ENCODE measurements at regions not wholly inside any gene's neighbourhood (a gene's known extent, or its start where the extent isn't known, plus 50 kb on each side); places are given as distances from the start of the nearest gene placed in this dataset.
A peak's percentile ranks its signal among the peaks of the same experiment; 100 is the strongest.

- no peak for DNase-seq (ENCODE audit: low spot score)
These were observed 604.8 kb upstream of the SEL1L start for GRCh38 chr14:82138431-82138830.

- DNase-seq (ENCODE audit: low spot score) = no peak
These were observed 613.2 kb upstream of the SEL1L start for GRCh38 chr14:82146846-82147245.

- DNase-seq (ENCODE audit: low spot score) = no peak
These were observed 620.0 kb upstream of the SEL1L start for GRCh38 chr14:82153689-82154088.

- DNase-seq (ENCODE audit: low spot score) = no peak
These were observed 626.0 kb upstream of the SEL1L start for GRCh38 chr14:82159624-82160023.

GRCh38 chr14:82180139-82180538, 646.5 kb upstream of the SEL1L start:
- no peak for DNase-seq (ENCODE audit: low spot score)

GRCh38 chr14:82182646-82183045, 649.0 kb upstream of the SEL1L start:
- DNase-seq (ENCODE audit: low spot score) = no peak

- DNase-seq (ENCODE audit: low spot score) = no peak
These were observed 657.1 kb upstream of the SEL1L start for GRCh38 chr14:82190742-82191141.

GRCh38 chr14:82192387-82192786, 658.7 kb upstream of the SEL1L start:
- DNase-seq (ENCODE audit: low spot score) = no peak

- no peak for DNase-seq (ENCODE audit: low spot score)
These were observed 689.6 kb upstream of the SEL1L start for GRCh38 chr14:82223276-82223675.

- DNase-seq (ENCODE audit: low spot score) = no peak
These were observed 691.0 kb upstream of the SEL1L start for GRCh38 chr14:82224610-82225009.

GRCh38 chr14:82230748-82231147, 697.1 kb upstream of the SEL1L start:
- no peak for DNase-seq (ENCODE audit: low spot score)

- no peak for DNase-seq (ENCODE audit: low spot score)
These were observed 705.0 kb upstream of the SEL1L start for GRCh38 chr14:82238649-82239048.

GRCh38 chr14:82239223-82239622, 705.6 kb upstream of the SEL1L start:
- no peak for DNase-seq (ENCODE audit: low spot score)

GRCh38 chr14:82244791-82245190, 711.1 kb upstream of the SEL1L start:
- DNase-seq (ENCODE audit: low spot score) = no peak

GRCh38 chr14:82251494-82251893, 717.8 kb upstream of the SEL1L start:
- DNase-seq (ENCODE audit: low spot score) = no peak

GRCh38 chr14:82270286-82270685, 736.6 kb upstream of the SEL1L start:
- no peak for DNase-seq (ENCODE audit: low spot score)

- no peak for DNase-seq (ENCODE audit: low spot score)
These were observed 765.2 kb upstream of the SEL1L start for GRCh38 chr14:82298811-82299210.

GRCh38 chr14:82309199-82309598, 775.5 kb upstream of the SEL1L start:
- no peak for DNase-seq (ENCODE audit: low spot score)

- peak; percentile 2 for DNase-seq (ENCODE audit: low spot score)
These were observed 780.2 kb upstream of the SEL1L start for GRCh38 chr14:82313889-82314288.

- DNase-seq (ENCODE audit: low spot score) = no peak
These were observed 794.8 kb upstream of the SEL1L start for GRCh38 chr14:82328442-82328841.

- no peak for DNase-seq (ENCODE audit: low spot score)
These were observed 807.7 kb upstream of the SEL1L start for GRCh38 chr14:82341261-82341810.

GRCh38 chr14:82342596-82342995, 808.9 kb upstream of the SEL1L start:
- DNase-seq (ENCODE audit: low spot score) = no peak

GRCh38 chr14:82345184-82345583, 811.5 kb upstream of the SEL1L start:
- DNase-seq (ENCODE audit: low spot score) = no peak

GRCh38 chr14:82354126-82354525, 820.5 kb upstream of the SEL1L start:
- DNase-seq (ENCODE audit: low spot score) = no peak

- no peak for DNase-seq (ENCODE audit: low spot score)
These were observed 825.5 kb upstream of the SEL1L start for GRCh38 chr14:82359201-82359600.
